ENCODE measurements at regions not wholly inside any gene's neighbourhood (a gene's known extent, or its start where the extent isn't known, plus 50 kb on each side); places are given as distances from the start of the nearest gene placed in this dataset.

DNA sequence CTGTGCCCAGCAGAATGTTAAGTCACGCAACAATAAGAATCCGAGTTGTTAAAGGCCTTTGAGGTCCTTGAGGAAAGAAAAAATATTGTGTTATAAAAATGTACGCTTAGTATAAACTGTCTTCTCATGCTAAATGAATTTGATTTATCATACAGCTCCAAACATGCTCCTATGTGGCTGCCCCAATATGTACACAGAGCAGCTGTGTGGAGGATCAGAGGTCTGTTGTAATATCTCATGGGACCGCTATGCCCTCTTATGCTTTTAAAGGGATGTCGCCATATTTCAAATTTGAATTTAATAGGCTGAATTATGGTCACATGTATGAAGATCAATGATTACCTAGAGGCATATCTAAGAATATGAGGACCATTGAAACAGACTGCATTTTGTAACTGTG lies 90.2 kb downstream of the SLC5A7 start:
- TF ChIP-seq POLR2AphosphoS5 (IDR thresholded peaks at IDR 0.05) = no peak
- TF ChIP-seq CTCF (IDR thresholded peaks at IDR 0.05) = no peak
- TF ChIP-seq POLR2A (IDR thresholded peaks at IDR 0.05) = no peak
- H3K9me3 ChIP-seq = peaks cover 0 to 6% of the 10 kb centered on the region in 2 donors
- H3K27me3 ChIP-seq = no peaks in the 10 kb centered on the region
- H3K36me3 ChIP-seq = no peaks in the 10 kb centered on the region
- intact Hi-C loops (cut with DNase I; ENCODE audit: low total_unique reads) = no loop called here
- H3K4me3 ChIP-seq = no peak overlapping the region
- DNase-seq (ENCODE audit: low spot score in 2 of 2) = no peak
- H3K4me1 ChIP-seq = no peaks in the 10 kb centered on the region
- H3K27ac ChIP-seq = no peak overlapping the region

DNA sequence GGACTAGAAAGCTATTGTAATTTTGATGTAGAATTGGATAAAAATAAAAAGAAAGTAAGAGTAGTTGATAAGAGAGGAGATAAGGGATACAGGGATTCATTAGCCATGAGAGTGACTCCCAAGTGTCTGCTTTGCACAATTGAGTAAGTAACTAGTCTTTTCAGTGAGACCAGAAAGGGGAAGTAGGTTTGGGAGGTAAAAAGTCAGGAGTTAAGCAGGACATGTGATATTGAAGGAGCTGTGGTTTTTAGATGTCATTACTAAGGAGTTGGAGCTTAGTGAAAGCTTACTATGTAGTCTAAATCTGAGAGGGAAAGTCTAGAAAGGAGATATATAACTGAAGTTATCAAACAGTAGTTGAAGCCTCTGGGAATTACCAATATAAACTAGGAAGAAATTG lies 93.4 kb downstream of the SLC5A7 start:
- no peak for DNase-seq (ENCODE audit: low spot score in 2 of 2)

DNA sequence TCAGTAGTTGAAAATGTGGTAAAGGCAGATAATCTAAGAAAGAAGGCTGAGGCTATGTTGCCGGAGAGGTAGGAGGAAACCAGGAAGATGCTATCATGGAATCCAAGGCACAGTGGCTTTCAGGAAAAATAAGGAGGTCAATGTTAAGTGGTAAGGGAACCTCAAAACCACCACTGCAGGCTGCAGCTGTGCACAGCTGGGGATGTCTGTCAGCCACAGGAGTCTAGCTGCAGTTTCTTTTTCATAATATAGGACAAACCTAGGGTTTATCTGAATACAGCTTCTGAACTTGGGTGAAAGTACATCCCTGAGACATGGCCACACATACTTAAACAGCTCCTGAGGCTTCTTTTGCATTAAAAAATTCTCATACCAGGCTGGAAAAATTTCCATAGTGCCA lies 93.9 kb downstream of the SLC5A7 start:
- peaks cover 0 to 6% of the 10 kb centered on the region in 2 donors for H3K9me3 ChIP-seq
- H3K27me3 ChIP-seq = no peaks in the 10 kb centered on the region
- H3K4me1 ChIP-seq = no peaks in the 10 kb centered on the region
- no peak overlapping the region for H3K27ac ChIP-seq
- DNase-seq (ENCODE audit: low spot score in 2 of 2) = no peak
- H3K36me3 ChIP-seq = no peaks in the 10 kb centered on the region
- no peak for TF ChIP-seq CTCF (IDR thresholded peaks at IDR 0.05)
- TF ChIP-seq POLR2A (IDR thresholded peaks at IDR 0.05) = no peak
- no peak overlapping the region for H3K4me3 ChIP-seq
- intact Hi-C loops (cut with DNase I; ENCODE audit: low total_unique reads) = no loop called here

More for the DNA sequence above, 93.4 kb downstream of the SLC5A7 start:
- intact Hi-C loops (cut with DNase I; ENCODE audit: low total_unique reads) = no loop called here
- TF ChIP-seq CTCF (IDR thresholded peaks at IDR 0.05) = no peak
- no peaks in the 10 kb centered on the region for H3K36me3 ChIP-seq
- no peaks in the 10 kb centered on the region for H3K27me3 ChIP-seq
- H3K9me3 ChIP-seq = peaks cover 0 to 6% of the 10 kb centered on the region in 2 donors
- no peaks in the 10 kb centered on the region for H3K4me1 ChIP-seq
- H3K4me3 ChIP-seq = no peak overlapping the region
- no peak overlapping the region for H3K27ac ChIP-seq

GRCh38 chr2:108082978-108083377 lies 96.7 kb downstream of the SLC5A7 start:
- Histone ChIP-seq H3K4me1 (no peaks in the 10 kb centered on the region), H3K27me3 (no peaks in the 10 kb centered on the region), H3K27ac (no peak overlapping the region), H3K4me3 (no peak overlapping the region), H3K36me3 (no peaks in the 10 kb centered on the region), H3K9me3 (peaks cover 0 to 6% of the 10 kb centered on the region in 2 donors)
- DNase-seq (ENCODE audit: low spot score in 2 of 2) = no peak
- intact Hi-C loops (cut with DNase I; ENCODE audit: low total_unique reads) = no loop called here
- TF ChIP-seq POLR2A (IDR thresholded peaks at IDR 0.05) (no peak), CTCF (IDR thresholded peaks at IDR 0.05) (no peak), POLR2AphosphoS5 (IDR thresholded peaks at IDR 0.05) (no peak)

DNA sequence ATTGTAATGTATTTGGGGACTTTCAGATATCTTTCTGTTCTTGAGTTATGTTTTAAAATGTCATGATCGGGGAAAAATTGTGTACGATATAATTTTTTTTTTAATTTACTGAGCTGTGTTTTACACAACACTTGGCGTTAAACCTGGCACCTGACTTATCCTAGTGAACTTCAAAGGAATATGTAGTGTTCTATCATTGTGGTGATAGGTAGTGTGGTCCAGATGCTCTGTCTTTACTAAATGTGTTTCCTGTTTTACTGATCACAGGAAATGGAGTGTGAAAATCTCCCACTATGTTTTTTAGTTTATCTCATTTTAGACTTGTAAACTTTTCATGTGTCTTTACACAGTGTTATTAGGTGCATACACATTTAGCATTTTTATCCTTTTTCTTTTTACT lies 98.0 kb downstream of the SLC5A7 start:
- Histone ChIP-seq H3K27me3 (no peaks in the 10 kb centered on the region), H3K4me3 (no peak overlapping the region), H3K27ac (no peak overlapping the region), H3K4me1 (no peaks in the 10 kb centered on the region), H3K36me3 (no peaks in the 10 kb centered on the region), H3K9me3 (peaks cover 0 to 11% of the 10 kb centered on the region in 2 donors)
- intact Hi-C loops (cut with DNase I; ENCODE audit: low total_unique reads) = no loop called here
- DNase-seq (ENCODE audit: low spot score in 2 of 2) = no peak
- TF ChIP-seq POLR2AphosphoS5 (IDR thresholded peaks at IDR 0.05) (no peak), POLR2A (IDR thresholded peaks at IDR 0.05) (no peak), CTCF (IDR thresholded peaks at IDR 0.05) (no peak)
